ENCODE measurements at regions not wholly inside any gene's neighbourhood (a gene's known extent, or its start where the extent isn't known, plus 50 kb on each side); places are given as distances from the start of the nearest gene placed in this dataset.
A peak's percentile ranks its signal among the peaks of the same experiment; 100 is the strongest.

DNA sequence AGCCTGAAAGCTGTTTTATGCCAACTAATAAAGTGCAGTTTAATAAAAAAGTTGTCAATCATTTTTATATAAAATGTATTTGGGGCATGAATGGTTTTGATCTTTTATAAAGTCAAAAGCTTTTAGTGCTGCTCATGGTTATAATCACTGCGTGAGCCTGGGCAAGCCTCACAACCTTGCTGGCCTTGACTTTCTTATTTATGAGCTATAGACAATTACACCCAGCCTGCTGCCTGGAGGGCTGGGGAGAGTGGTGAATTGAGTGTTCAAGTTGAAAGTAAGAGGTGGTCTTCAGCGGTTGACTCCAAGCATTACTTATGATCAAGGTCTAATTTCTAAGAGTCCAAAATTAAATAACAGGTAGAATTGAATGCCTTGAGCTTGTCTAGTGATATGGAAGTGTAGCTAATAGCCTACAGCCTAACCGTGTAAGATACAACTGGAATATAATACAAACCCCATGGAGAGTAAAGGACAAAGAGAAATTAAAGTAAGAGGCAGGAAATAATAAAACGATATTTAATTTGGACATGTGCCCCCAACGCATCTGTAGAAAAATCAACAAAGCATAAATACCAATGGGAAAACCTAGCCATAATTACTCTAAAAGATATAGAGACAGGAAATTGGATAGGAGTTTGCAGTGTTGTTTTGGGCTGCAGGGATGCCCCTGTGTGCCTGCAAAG is 106.0 kb upstream of the CYP1B1 start:
- Histone ChIP-seq H3K4me3 (no peak overlapping the region), H3K27ac (peak overlapping the region in 2 of 4 donors; percentile 28 to 37), H3K36me3 (no peaks in the 10 kb centered on the region), H3K4me1 (peaks cover 0 to 20% (median 0%) of the 10 kb centered on the region in 3 donors), H3K9me3 (no peaks in the 10 kb centered on the region), H3K27me3 (no peaks in the 10 kb centered on the region)
- ATAC-seq, result no peak
- TF ChIP-seq EP300 (IDR thresholded peaks at IDR 0.05), result no peak
- no peak for TF ChIP-seq POLR2AphosphoS5 (IDR thresholded peaks at IDR 0.05)
- TF ChIP-seq, protein P1, sequence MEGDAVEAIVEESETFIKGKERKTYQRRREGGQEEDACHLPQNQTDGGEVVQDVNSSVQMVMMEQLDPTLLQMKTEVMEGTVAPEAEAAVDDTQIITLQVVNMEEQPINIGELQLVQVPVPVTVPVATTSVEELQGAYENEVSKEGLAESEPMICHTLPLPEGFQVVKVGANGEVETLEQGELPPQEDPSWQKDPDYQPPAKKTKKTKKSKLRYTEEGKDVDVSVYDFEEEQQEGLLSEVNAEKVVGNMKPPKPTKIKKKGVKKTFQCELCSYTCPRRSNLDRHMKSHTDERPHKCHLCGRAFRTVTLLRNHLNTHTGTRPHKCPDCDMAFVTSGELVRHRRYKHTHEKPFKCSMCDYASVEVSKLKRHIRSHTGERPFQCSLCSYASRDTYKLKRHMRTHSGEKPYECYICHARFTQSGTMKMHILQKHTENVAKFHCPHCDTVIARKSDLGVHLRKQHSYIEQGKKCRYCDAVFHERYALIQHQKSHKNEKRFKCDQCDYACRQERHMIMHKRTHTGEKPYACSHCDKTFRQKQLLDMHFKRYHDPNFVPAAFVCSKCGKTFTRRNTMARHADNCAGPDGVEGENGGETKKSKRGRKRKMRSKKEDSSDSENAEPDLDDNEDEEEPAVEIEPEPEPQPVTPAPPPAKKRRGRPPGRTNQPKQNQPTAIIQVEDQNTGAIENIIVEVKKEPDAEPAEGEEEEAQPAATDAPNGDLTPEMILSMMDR (IDR thresholded peaks at IDR 0.05), result no peak
- no peak for TF ChIP-seq POLR2A (IDR thresholded peaks at IDR 0.05)
- WGBS, 2 donors (ENCODE audit: low coverage in 1 of 2), result 65 to 82% methylated on average over 5 of the region's 5 CpGs

DNA sequence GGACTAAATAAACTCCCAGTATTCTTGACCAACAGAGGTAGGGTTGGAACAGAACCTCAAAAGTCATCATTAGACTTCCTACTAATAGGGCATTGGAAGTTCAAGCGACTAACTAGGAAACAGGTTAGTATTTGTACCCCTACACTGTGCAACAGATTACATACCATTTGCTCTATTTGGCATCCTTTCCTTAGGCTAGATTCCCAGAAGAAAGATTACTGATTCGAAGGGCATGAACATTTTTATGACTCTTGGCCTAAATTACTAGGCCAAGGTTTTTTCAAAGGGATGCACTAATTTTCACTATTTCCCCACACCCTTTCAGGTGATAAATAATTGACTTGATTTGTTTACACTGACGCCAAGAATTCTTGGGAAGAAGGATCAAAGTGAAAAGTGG is 104.8 kb upstream of the CYP1B1 start:
- H3K36me3 ChIP-seq, result no peaks in the 10 kb centered on the region
- ATAC-seq, result no peak
- 94 to 100% methylated on average over 3 of the region's 3 CpGs for WGBS, 2 donors (ENCODE audit: low coverage in 1 of 2)
- H3K4me1 ChIP-seq, result peaks cover 0 to 21% (median 2%) of the 10 kb centered on the region in 3 donors
- TF ChIP-seq POLR2A (IDR thresholded peaks at IDR 0.05), result no peak
- no peak for TF ChIP-seq POLR2AphosphoS5 (IDR thresholded peaks at IDR 0.05)
- TF ChIP-seq, protein P1 (IDR thresholded peaks at IDR 0.05), result no peak
- TF ChIP-seq EP300 (IDR thresholded peaks at IDR 0.05), result no peak
- no peak overlapping the region for H3K27ac ChIP-seq
- H3K9me3 ChIP-seq, result no peaks in the 10 kb centered on the region
- H3K4me3 ChIP-seq, result no peak overlapping the region
- no peaks in the 10 kb centered on the region for H3K27me3 ChIP-seq

DNA sequence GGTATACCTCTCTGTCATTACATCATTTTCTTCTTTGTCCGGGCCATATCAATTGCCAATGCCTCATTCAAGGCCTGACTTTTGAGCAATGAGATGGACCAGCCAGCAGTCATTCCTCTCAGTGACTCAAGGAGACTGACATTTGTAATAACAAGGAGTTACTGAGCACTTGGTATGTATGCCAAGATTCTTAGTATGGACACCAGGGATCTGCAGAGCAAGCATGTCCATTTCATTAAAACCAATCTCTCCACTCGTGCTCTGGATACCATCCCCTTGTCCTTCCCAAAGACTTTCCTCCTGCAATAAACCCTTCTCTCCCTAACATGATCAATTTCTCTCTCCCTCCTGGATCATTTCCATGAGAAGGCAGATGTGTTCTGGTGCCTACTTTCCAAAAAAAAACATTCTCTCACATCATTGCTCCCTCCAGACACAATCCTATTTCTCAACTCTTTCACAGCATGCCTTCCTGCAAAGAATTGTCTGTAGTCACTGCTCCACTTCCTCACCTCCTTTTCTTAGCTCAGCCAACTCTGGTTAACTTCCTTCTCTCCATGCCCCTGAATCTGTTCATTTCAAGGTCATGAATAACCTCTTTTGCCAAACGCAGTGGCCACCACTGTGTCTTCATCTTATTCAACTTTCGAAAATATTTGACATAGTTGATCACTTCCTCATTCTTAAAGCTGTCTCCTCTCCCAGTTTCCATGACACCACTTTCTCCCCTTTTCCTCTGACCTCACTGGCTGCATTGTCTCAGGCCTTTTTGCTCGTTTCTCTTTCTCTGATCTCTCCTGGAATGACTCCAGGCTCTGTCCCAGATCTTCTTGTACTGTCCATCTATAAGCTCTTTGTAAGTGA is 102.8 kb upstream of the CYP1B1 start:
- no peaks in the 10 kb centered on the region for H3K27me3 ChIP-seq
- H3K36me3 ChIP-seq, result no peaks in the 10 kb centered on the region
- 42 to 59% methylated on average over 4 to 5 of the region's 5 CpGs for WGBS, 2 donors (ENCODE audit: low coverage in 1 of 2)
- TF ChIP-seq, protein P1 (IDR thresholded peaks at IDR 0.05), result no peak
- TF ChIP-seq POLR2A (IDR thresholded peaks at IDR 0.05) (no peak), POLR2AphosphoS5 (IDR thresholded peaks at IDR 0.05) (peak; percentile 11)
- H3K4me1 ChIP-seq, result peaks cover 0 to 26% (median 2%) of the 10 kb centered on the region in 3 donors
- H3K27ac ChIP-seq, result peak overlapping the region in 3 of 4 donors; percentile 16 to 64 (median 60)
- ATAC-seq, result peak; percentile 41
- H3K9me3 ChIP-seq, result no peaks in the 10 kb centered on the region
- H3K4me3 ChIP-seq, result no peak overlapping the region

DNA sequence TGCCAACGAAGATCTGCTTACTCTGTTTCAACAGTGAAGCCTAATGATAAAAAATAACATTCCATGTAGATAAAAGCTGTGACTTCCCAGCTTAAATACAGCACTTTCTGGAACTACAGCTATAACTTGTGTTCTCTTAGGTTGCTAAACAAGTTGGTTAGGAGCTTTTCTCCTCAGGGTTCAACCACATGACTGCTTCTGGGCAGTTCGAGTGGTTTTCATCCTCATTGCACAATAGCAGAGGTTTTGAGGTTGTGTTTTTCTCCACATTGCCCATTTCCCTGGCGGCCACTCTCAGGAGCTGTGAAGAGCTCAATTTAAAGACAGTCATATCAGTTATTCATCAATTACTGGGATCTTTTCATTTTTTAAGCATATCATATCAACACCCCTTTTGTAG is 102.2 kb upstream of the CYP1B1 start:
- Histone ChIP-seq H3K9me3 (no peaks in the 10 kb centered on the region), H3K27me3 (no peaks in the 10 kb centered on the region), H3K36me3 (no peaks in the 10 kb centered on the region), H3K4me3 (no peak overlapping the region), H3K27ac (peak overlapping the region in 3 of 4 donors; percentile 16 to 64 (median 60)), H3K4me1 (peaks cover 0 to 26% (median 2%) of the 10 kb centered on the region in 3 donors)
- peak; percentile 50 for ATAC-seq
- TF ChIP-seq POLR2AphosphoS5 (IDR thresholded peaks at IDR 0.05), result peak; percentile 22
- no peak for TF ChIP-seq POLR2A (IDR thresholded peaks at IDR 0.05)
- TF ChIP-seq EP300 (IDR thresholded peaks at IDR 0.05), result no peak
- 76 to 93% methylated on average over 3 of the region's 3 CpGs for WGBS, 2 donors (ENCODE audit: low coverage in 1 of 2)

DNA sequence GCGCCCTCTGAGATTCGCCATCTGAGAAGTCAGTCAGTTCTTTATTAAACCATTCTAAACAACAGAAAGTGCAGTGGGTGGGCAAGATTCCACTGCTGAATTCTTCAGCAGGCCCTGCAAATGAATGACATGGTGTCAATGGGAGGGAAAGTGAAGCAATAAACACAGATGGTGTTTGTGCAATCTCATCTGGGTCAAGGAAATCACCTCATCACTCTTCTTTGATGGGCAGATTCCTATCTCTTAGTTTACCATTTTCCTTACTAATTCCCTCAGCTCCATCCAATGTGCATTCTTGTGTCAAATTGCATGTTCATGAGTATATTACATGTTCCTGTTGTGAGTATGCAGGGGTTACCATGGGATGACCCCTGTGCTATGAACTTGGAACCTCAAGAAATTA is 100.7 kb upstream of the CYP1B1 start:
- no peak for TF ChIP-seq POLR2A (IDR thresholded peaks at IDR 0.05)
- TF ChIP-seq, protein P1 (IDR thresholded peaks at IDR 0.05), result no peak
- peak; percentile 67 for TF ChIP-seq POLR2AphosphoS5 (IDR thresholded peaks at IDR 0.05)
- no peak for TF ChIP-seq EP300 (IDR thresholded peaks at IDR 0.05)
- no peak overlapping the region for H3K4me3 ChIP-seq
- WGBS, 2 donors (ENCODE audit: low coverage in 1 of 2), result 86% methylated on average over 2 of the region's 2 CpGs; no CpG with 5 or more reads in 1 of the 2 donors
- H3K27me3 ChIP-seq, result no peaks in the 10 kb centered on the region
- H3K9me3 ChIP-seq, result no peaks in the 10 kb centered on the region
- peak; percentile 36 for ATAC-seq
- peaks cover 0 to 26% (median 2%) of the 10 kb centered on the region in 3 donors for H3K4me1 ChIP-seq
- H3K36me3 ChIP-seq, result no peaks in the 10 kb centered on the region
- H3K27ac ChIP-seq, result peak overlapping the region in 3 of 4 donors; percentile 11 to 60 (median 32)

Data from gastroesophageal sphincter (tissue), 4 donors.